Neural progenitor cell (in vitro differentiated cells): ENCODE measurements at regions not wholly inside any gene's neighbourhood (a gene's known extent, or its start where the extent isn't known, plus 50 kb on each side); places are given as distances from the start of the nearest gene placed in this dataset.

Experiments used
- CTCF ChIP-seq: fragments of 200-600 bp; sonication (generic); IDR thresholded peaks from 2 replicates; pipeline ENCODE4 v1.5.1; 2017; ENCODE audit warnings: antibody characterized with exemption, mild to moderate bottlenecking
- EZH2 ChIP-seq: fragments of 200-600 bp; sonication (generic); IDR thresholded peaks from 2 replicates; pipeline ENCODE4 v1.6.1; 2017; ENCODE audit warnings: antibody characterized with exemption, mild to moderate bottlenecking, moderate library complexity
- EZH2phosphoT487 ChIP-seq: fragments of 200-600 bp; sonication (generic); IDR thresholded peaks from 2 replicates; pipeline ENCODE4 v1.6.1; 2017; ENCODE audit warnings: antibody characterized with exemption

DNA sequence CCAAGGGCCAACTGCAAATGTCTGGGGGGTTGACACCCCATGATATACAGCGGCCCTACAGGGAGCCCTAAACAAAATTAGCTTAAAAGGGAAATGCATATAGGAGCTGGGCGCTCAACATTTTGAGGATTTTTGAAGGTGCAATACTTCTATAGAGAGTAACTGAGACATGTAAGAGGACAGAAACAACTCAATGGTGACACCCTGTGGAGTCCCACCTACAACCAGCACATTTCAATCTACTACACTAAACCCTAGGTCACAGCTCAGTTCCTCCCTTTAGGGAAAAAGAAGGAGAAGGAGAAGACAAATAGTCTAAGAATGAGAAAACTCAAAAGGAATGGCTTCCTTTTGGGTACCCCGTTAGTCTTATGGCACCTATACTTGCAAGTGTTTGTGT is 1010.5 kb upstream of the NOVA1 start:
- no peak for TF ChIP-seq CTCF
- TF ChIP-seq EZH2 = no peak
- no peak for TF ChIP-seq EZH2phosphoT487
